GM12875 (cell line): ENCODE measurements at regions not wholly inside any gene's neighbourhood (a gene's known extent, or its start where the extent isn't known, plus 50 kb on each side); places are given as distances from the start of the nearest gene placed in this dataset.
"Not testable (repeated sequence)": the region's sequence is repeated elsewhere in the genome, so short reads cannot be mapped to it uniquely, and the experiment has no call there.

ENCODE experiments used
- H3K4me3 ChIP-seq: one replicate; pipeline ENCODE4 v1.5.1; 2011; ENCODE audit warnings: low read depth, low read length, control low read depth
- TF ChIP-seq, protein P1 (sequence below): IDR thresholded peaks from 2 replicates; pipeline ENCODE4 v1.5.1; 2011; ENCODE audit warnings: low read depth, mild to moderate bottlenecking, control low read depth, inconsistent platforms, low read length, moderate library complexity, borderline replicate concordance; ENCODE audit not compliant: insufficient read depth

DNA sequence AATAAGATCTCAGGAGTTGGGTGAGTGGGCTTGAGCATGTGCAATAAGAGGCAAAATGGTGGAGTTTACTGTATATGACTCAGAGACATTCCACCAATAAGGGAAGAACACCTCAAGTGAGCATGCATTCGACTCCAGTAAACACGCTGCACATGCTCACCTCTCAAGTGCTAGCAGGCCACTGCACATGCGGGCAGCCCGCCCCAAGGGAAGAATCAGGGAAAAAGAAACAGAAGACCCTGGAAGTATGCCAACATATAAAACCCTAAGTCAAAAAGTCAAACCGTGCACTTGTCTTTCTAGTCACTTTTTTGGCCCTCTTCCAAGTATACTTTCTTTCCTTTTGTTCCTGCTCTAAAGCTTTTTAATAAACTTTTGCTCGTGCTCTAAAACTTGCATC lies 245.3 kb upstream of the RASA1 start:
- H3K4me3 ChIP-seq: no peak overlapping the region
- TF ChIP-seq, protein P1, sequence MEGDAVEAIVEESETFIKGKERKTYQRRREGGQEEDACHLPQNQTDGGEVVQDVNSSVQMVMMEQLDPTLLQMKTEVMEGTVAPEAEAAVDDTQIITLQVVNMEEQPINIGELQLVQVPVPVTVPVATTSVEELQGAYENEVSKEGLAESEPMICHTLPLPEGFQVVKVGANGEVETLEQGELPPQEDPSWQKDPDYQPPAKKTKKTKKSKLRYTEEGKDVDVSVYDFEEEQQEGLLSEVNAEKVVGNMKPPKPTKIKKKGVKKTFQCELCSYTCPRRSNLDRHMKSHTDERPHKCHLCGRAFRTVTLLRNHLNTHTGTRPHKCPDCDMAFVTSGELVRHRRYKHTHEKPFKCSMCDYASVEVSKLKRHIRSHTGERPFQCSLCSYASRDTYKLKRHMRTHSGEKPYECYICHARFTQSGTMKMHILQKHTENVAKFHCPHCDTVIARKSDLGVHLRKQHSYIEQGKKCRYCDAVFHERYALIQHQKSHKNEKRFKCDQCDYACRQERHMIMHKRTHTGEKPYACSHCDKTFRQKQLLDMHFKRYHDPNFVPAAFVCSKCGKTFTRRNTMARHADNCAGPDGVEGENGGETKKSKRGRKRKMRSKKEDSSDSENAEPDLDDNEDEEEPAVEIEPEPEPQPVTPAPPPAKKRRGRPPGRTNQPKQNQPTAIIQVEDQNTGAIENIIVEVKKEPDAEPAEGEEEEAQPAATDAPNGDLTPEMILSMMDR: no peak

DNA sequence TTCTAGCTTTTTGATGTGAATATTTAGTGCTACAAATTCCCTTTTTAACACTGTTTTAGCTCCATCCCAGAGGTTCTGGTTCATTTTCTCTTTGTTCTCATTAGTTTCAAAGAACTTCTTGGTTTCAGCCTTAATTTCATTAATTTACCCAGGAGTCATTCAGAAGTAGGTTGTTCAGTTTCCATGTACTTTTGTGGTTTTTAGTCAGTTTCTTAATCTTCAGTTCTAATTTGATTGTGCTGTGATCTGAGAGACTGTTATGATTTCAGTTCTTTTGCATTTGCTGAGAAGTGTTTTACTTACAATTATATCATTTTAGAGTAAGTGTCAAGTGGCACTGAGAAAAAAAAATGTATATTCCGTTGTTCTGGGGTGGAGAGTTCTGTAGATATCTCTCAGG lies 240.1 kb upstream of the RASA1 start:
- H3K4me3 ChIP-seq: no peak overlapping the region
- TF ChIP-seq, protein P1: no peak

DNA sequence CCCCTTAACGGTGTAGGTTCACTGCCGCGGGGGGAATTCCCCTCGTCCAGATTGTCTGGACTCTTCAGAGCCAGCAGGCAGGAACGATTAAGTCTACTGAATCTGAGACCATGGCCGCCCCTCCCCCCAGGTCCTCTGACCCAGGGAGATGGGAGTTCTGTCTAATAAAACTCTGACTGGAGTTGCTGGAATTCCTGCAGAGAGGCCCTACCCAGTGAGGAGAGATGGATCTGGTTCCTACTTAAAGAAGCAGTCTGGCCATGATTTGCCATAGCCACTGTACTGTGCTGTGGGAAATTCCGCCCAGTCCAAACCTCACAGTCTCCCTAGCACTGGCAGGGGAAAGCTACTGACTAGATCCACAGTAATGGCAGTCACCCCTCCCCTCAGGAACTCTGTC lies 237.7 kb upstream of the RASA1 start:
- no peak overlapping the region for H3K4me3 ChIP-seq
- TF ChIP-seq, protein P1: no peak

DNA sequence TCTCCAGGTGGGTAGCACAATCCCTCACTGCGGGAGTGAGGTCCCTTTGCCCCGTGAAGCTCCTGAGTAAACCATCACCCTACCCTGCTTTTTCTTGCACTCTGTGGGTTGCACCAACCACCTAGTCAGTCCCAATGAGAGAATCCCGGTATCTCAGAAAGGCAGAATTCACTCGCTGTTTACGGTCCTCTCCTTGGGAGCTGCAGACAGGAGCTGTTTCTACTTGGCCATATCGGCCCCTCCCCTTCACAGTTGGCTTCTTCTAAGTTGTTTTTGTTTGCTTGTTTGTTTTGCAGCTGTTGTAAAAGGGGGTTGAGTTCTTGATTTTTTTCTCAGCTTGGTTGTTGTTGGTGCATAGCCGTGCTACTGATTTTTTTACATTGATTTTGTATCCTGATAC lies 237.0 kb upstream of the RASA1 start:
- TF ChIP-seq, protein P1: no peak
- no peak overlapping the region for H3K4me3 ChIP-seq

DNA sequence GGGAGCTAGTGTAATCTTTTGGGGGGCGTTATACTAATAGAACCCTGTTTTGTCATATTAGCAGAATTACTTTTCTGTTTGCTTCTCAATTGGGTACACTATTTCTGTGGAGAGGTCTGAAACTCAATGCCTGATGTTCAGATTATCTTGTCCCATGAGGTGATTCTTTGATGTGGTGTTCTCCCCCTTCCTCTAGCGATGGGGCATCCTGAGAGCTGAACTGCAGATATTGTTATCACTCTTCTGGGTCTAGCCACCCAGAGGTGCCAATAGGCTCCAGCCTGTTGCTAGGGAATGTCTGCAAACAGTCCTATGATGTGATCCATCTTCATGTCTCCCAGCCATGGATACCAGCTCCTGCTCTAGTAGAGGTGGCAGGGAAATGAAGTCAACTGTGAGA lies 233.1 kb upstream of the RASA1 start:
- H3K4me3 ChIP-seq: no peak overlapping the region
- TF ChIP-seq, protein P1: no peak

DNA sequence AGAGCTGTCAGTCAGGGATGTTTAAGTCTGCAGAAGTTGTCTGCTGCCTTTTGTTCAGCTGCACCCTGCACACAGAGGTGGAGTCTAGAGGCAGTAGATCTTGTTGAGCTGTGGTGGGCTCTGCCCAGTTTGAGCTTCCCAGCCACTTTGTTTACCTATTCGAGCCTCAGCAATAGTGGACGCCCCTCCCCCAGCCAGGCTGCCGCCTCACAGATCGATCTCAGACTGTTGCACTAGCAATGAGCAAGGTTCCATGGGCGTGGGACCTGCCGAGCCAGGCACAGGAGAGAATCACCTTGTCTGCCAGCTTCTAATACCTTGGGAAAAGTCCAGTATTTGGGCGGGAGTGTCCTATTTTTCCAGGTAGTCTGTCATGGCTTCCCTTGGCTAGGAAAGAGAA lies 225.1 kb upstream of the RASA1 start:
- H3K4me3 ChIP-seq: no peak overlapping the region
- TF ChIP-seq, protein P1: no peak

DNA sequence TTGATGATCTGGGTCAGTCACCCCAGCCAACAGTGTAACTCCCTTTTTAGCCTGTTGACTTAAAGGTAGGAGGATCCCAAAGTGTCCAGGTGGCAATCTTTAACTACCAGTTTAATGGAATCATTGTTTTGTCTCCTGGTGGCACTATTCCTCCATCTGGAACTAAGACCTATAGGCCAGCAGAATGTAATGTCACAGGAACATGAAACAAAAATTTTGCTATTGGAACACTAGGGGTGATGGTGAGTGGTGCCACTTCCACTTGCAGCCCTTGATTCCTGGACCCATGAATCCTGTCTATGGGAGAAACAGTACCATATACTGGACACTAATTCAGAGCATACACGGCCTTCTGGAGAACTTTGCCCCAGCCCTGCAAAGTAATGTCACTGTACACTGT lies 219.5 kb upstream of the RASA1 start:
- TF ChIP-seq, protein P1: no peak
- H3K4me3 ChIP-seq: no peak overlapping the region

DNA sequence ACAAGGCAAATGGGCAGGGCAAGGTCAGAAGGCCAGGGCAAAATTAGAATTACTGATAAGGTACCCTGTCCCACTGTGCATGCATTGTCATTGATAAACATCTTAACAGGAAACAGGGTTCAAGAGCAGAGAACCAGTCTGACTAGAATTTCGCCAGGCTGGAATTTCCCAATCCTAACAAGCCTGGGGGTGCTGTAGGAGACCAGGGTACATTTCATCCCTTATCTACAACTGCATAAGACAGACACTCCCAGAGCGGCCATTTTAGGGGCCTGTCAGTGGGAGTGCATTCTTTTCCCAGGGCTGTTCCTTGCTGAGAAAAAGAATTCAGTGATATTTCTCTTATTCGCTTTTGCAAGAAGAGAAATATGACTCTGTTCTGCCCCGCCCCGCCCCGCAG lies 218.7 kb upstream of the RASA1 start:
- H3K4me3 ChIP-seq: not testable (repeated sequence)
